Right lobe of liver (tissue), 4 donors: ENCODE measurements at regions not wholly inside any gene's neighbourhood (a gene's known extent, or its start where the extent isn't known, plus 50 kb on each side); places are given as distances from the start of the nearest gene placed in this dataset.

Experiments
- POLR2A ChIP-seq: fragments of 450-650 bp; IDR thresholded peaks from one replicate; pipeline ENCODE4 v1.6.1; 2017; ENCODE audit warnings: antibody characterized with exemption, mild to moderate bottlenecking
- TF ChIP-seq, protein P1 (sequence below), 4 donors: fragments of 200-600 bp in 3 of 4; fragments of 450-650 bp in 1 of 4; IDR thresholded peaks; one replicate each; pipeline versions ENCODE4 v1.5.1 to v1.8.0; 2016 to 2022; ENCODE audit warnings: antibody characterized with exemption in 4 of 4, mild to moderate bottlenecking in 2 of 4
- donor health status: DM: no; HTN: no; CAD: no.
- donor health status: DM: no; HTN: no; CAD: no.
- donor health status: DM: no; HTN: yes; CAD: no.

DNA sequence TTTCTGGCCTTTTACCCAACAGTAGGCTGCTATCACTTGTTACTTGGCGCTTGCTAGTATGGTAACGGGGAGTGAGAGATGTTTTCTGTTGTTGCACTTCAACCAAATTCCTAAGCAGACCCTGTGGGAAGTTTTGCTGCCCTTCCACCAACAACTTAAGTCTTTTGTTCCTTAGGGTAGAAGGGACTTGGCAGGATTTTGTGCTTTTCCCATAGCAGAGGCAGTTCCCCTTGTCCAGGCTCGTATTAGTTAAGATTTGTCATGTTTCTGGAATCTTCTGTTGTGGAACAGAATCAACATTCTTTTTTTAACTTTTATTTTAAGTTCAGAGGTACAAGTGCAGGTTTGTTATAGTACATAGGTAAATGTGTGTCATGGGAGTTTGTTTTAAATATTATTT is 73.2 kb upstream of the SGIP1 start:
- TF ChIP-seq, protein P1, sequence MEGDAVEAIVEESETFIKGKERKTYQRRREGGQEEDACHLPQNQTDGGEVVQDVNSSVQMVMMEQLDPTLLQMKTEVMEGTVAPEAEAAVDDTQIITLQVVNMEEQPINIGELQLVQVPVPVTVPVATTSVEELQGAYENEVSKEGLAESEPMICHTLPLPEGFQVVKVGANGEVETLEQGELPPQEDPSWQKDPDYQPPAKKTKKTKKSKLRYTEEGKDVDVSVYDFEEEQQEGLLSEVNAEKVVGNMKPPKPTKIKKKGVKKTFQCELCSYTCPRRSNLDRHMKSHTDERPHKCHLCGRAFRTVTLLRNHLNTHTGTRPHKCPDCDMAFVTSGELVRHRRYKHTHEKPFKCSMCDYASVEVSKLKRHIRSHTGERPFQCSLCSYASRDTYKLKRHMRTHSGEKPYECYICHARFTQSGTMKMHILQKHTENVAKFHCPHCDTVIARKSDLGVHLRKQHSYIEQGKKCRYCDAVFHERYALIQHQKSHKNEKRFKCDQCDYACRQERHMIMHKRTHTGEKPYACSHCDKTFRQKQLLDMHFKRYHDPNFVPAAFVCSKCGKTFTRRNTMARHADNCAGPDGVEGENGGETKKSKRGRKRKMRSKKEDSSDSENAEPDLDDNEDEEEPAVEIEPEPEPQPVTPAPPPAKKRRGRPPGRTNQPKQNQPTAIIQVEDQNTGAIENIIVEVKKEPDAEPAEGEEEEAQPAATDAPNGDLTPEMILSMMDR (IDR thresholded peaks at IDR 0.05), result no peak
- no peak for TF ChIP-seq POLR2A
